ENCODE measurements at regions not wholly inside any gene's neighbourhood (a gene's known extent, or its start where the extent isn't known, plus 50 kb on each side); places are given as distances from the start of the nearest gene placed in this dataset.
A peak's percentile ranks its signal among the peaks of the same experiment; 100 is the strongest.
"Not testable (repeated sequence)": the region's sequence is repeated elsewhere in the genome, so short reads cannot be mapped to it uniquely, and the experiment has no call there.

DNA sequence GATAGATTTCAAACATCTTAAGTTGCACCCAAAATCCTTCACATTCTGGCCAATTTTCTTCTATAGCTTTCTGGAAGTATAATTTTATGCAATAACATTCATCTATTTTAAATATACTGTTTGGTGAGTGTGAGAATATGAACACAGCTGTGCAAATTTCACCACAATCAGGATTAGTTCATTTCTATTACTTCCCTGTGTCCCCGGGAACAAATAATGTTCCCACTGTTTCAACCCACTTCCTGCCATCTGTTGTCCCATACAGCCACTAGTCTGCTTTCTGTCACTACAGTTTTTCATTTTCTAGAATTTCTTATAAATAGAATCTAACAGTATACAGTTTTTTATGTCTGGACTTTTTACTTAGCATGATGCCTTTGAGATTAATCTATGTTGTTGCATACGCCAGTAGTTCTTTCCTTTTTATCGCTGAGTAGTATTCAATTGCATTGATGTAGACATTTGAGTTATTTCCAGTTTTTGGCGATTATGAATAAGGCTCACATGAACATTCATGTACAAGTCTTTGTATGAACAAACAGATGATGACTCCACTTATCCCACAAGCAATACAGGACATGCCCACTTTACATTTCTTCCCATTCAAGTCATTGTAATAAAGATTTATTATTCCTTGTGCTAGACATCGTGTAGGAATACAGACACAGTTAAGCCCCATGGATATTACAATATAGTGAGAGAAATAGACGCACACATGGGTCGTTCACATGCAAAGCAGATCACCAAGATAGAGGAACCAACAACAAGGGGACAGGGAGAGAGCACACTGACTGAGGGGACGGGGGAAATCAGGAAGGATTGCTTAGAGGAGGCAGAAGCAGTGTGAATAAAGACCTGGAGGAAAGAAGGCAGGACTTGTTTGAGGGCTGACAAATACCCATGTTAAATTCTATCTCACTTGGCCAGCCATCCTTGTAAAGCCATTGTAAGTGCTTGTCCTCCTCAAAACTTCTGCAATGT is 72.9 kb upstream of the PAX8 start:
- no peaks in the 10 kb centered on the region for H3K27me3 ChIP-seq (ENCODE audit: control insufficient read depth, low read length)
- no peak overlapping the region for H3K27ac ChIP-seq (ENCODE audit: low read depth, low read length)
- H3K36me3 ChIP-seq (ENCODE audit: control insufficient read depth, low read length): no peaks in the 10 kb centered on the region
- no peaks in the 10 kb centered on the region for H3F3A ChIP-seq (ENCODE audit: control insufficient read depth, insufficient read depth)
- peaks cover 13% of the 10 kb centered on the region for H3K4me1 ChIP-seq (ENCODE audit: control insufficient read depth, low read length)
- H3K9me3 ChIP-seq (ENCODE audit: control insufficient read depth, insufficient read depth, low read length): no peaks in the 10 kb centered on the region
- TF ChIP-seq EZH2phosphoT487 (IDR thresholded peaks at IDR 0.05; ENCODE audit: borderline replicate concordance, low read length): no peak
- TF ChIP-seq, protein P1, sequence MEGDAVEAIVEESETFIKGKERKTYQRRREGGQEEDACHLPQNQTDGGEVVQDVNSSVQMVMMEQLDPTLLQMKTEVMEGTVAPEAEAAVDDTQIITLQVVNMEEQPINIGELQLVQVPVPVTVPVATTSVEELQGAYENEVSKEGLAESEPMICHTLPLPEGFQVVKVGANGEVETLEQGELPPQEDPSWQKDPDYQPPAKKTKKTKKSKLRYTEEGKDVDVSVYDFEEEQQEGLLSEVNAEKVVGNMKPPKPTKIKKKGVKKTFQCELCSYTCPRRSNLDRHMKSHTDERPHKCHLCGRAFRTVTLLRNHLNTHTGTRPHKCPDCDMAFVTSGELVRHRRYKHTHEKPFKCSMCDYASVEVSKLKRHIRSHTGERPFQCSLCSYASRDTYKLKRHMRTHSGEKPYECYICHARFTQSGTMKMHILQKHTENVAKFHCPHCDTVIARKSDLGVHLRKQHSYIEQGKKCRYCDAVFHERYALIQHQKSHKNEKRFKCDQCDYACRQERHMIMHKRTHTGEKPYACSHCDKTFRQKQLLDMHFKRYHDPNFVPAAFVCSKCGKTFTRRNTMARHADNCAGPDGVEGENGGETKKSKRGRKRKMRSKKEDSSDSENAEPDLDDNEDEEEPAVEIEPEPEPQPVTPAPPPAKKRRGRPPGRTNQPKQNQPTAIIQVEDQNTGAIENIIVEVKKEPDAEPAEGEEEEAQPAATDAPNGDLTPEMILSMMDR (IDR thresholded peaks at IDR 0.05; ENCODE audit: low read depth, low read length, poor library complexity, severe bottlenecking): no peak
- H3K4me3 ChIP-seq (ENCODE audit: low read length): no peak overlapping the region
- H4K20me1 ChIP-seq (ENCODE audit: control insufficient read depth, insufficient read depth, low read depth, low read length): no peaks in the 10 kb centered on the region
- H3K9me2 ChIP-seq (replicated peaks; ENCODE audit: control insufficient read depth, low read length): no peaks in the 10 kb centered on the region
- H3K79me2 ChIP-seq (ENCODE audit: control insufficient read depth, low read length): no peaks in the 10 kb centered on the region
- peak overlapping the region; percentile 10 for H3K4me2 ChIP-seq (ENCODE audit: low read length)

DNA sequence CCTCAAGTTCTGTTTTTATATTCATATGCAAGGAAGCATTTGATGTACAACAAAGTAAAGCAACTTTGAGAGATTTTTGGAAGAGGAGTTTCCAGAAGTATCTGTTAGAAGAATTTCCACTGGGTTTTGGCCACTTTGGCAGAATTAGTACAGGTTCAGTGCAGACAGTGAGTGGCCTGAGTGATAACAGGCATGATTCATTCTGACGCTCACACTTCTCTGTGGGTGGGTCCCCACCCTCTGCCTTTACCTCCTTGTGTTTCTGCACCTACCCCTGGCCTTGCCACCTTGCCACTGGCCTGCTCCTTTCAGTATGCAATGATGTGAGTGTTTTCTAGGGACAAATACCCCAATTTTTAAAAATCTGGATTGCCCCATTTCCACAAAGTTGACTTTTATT is 65.1 kb upstream of the PAX8 start:
- H3K4me3 ChIP-seq (ENCODE audit: low read length); H3K36me3 ChIP-seq (ENCODE audit: control insufficient read depth, low read length); H4K20me1 ChIP-seq (ENCODE audit: control insufficient read depth, insufficient read depth, low read depth, low read length); H3K27me3 ChIP-seq (ENCODE audit: control insufficient read depth, low read length); H3K9me3 ChIP-seq (ENCODE audit: control insufficient read depth, insufficient read depth, low read length); H3K9me2 ChIP-seq (replicated peaks; ENCODE audit: control insufficient read depth, low read length); H3K79me2 ChIP-seq (ENCODE audit: control insufficient read depth, low read length); H3K4me2 ChIP-seq (ENCODE audit: low read length); H3K27ac ChIP-seq (ENCODE audit: low read depth, low read length); H3K4me1 ChIP-seq (ENCODE audit: control insufficient read depth, low read length); H3F3A ChIP-seq (ENCODE audit: control insufficient read depth, insufficient read depth): not testable (repeated sequence)

DNA sequence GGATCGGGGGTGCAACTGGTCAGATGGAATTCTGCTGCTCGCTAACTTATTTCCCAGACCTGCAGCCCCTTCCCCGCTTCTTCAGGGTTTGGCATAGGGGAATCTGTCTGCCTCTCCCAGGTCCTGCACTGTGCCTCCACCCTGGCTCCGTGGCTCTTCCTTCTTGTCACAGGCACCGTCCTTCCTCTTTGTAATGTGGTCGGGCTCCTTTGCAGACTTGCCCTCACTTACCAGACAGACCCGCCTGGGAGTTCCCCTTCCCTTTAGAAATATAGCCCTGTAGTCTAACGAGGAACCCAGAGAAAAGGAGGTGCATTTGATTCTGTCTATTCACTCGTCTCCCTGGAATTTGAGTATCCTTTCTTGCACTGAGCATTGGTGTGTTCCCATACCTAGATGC is 63.9 kb upstream of the PAX8 start:
- Histone ChIP-seq H3K36me3 (ENCODE audit: control insufficient read depth, low read length) (no peaks in the 10 kb centered on the region), H3K4me1 (ENCODE audit: control insufficient read depth, low read length) (no peaks in the 10 kb centered on the region), H3K9me2 (replicated peaks; ENCODE audit: control insufficient read depth, low read length) (no peaks in the 10 kb centered on the region), H3K4me2 (ENCODE audit: low read length) (no peak overlapping the region), H3K79me2 (ENCODE audit: control insufficient read depth, low read length) (no peaks in the 10 kb centered on the region), H3K27me3 (ENCODE audit: control insufficient read depth, low read length) (no peaks in the 10 kb centered on the region), H3F3A (ENCODE audit: control insufficient read depth, insufficient read depth) (no peaks in the 10 kb centered on the region), H4K20me1 (ENCODE audit: control insufficient read depth, insufficient read depth, low read depth, low read length) (no peaks in the 10 kb centered on the region), H3K9me3 (ENCODE audit: control insufficient read depth, insufficient read depth, low read length) (no peaks in the 10 kb centered on the region), H3K27ac (ENCODE audit: low read depth, low read length) (no peak overlapping the region), H3K4me3 (ENCODE audit: low read length) (no peak overlapping the region)
- TF ChIP-seq, protein P1 (IDR thresholded peaks at IDR 0.05; ENCODE audit: low read depth, low read length, poor library complexity, severe bottlenecking): no peak
- no peak for TF ChIP-seq EZH2phosphoT487 (IDR thresholded peaks at IDR 0.05; ENCODE audit: borderline replicate concordance, low read length)

DNA sequence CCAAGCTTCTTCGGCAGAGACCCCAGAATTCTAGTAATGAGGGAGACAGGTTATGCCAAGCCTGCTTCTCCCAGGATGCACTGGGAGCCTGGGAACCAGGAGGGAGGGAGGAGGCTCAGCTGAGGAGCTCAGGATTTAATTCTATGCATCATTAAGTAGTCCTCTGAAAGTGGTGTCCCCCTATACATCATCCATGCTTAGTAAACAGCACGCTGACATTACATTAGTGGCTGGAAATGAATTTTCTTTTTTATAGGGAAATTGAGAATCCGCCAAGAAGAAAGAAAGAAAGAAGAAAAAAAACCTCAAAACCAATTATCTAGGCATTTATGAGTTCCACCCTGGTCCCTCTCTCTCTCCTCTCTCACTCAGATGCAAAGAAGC is 63.1 kb upstream of the PAX8 start:
- not testable (repeated sequence) for H3K4me1 ChIP-seq (ENCODE audit: control insufficient read depth, low read length); H3K36me3 ChIP-seq (ENCODE audit: control insufficient read depth, low read length); H3K79me2 ChIP-seq (ENCODE audit: control insufficient read depth, low read length); H3K9me2 ChIP-seq (replicated peaks; ENCODE audit: control insufficient read depth, low read length); H3K4me3 ChIP-seq (ENCODE audit: low read length); H3K27me3 ChIP-seq (ENCODE audit: control insufficient read depth, low read length); H3K27ac ChIP-seq (ENCODE audit: low read depth, low read length); H3F3A ChIP-seq (ENCODE audit: control insufficient read depth, insufficient read depth); H4K20me1 ChIP-seq (ENCODE audit: control insufficient read depth, insufficient read depth, low read depth, low read length); H3K9me3 ChIP-seq (ENCODE audit: control insufficient read depth, insufficient read depth, low read length); H3K4me2 ChIP-seq (ENCODE audit: low read length)

Data from DOHH2 (cell line).